Suprapubic skin (tissue), 4 donors: ENCODE measurements at regions not wholly inside any gene's neighbourhood (a gene's known extent, or its start where the extent isn't known, plus 50 kb on each side); places are given as distances from the start of the nearest gene placed in this dataset.

ENCODE experiments used
- DNase-seq, 2 donors: peaks; one replicate each; pipeline ENCODE4 v3.0.0-alpha.2; 2019; ENCODE audit warnings: low spot score in 2 of 2
- H3K27ac ChIP-seq: fragments of 200-600 bp; sonication (generic); one replicate; pipeline ENCODE4 v1.5.1; 2019
- H3K27me3 ChIP-seq: fragments of 200-600 bp; sonication (generic); one replicate; pipeline ENCODE4 v1.5.1; 2019
- H3K36me3 ChIP-seq: fragments of 200-600 bp; sonication (generic); one replicate; pipeline ENCODE4 v1.5.1; 2019
- H3K4me1 ChIP-seq: fragments of 200-600 bp; sonication (generic); one replicate; pipeline ENCODE4 v1.5.1; 2019
- H3K4me3 ChIP-seq: fragments of 200-600 bp; sonication (generic); one replicate; pipeline ENCODE4 v1.5.1; 2019; ENCODE audit warnings: mild to moderate bottlenecking
- H3K9me3 ChIP-seq: fragments of 200-600 bp; sonication (generic); one replicate; pipeline ENCODE4 v1.5.1; 2019
- EP300 ChIP-seq: sonication (generic); formaldehyde crosslinking; IDR thresholded peaks from one replicate; pipeline ENCODE4 v1.6.1; 2017; ENCODE audit warnings: antibody characterized with exemption
- POLR2A ChIP-seq, 2 donors: fragments of 450-650 bp; IDR thresholded peaks; one replicate each; pipeline ENCODE4 v1.6.1; 2017; ENCODE audit warnings: antibody characterized with exemption in 2 of 2, mild to moderate bottlenecking in 2 of 2, moderate library complexity in 2 of 2
- POLR2AphosphoS5 ChIP-seq, 3 donors: sonication (generic); formaldehyde crosslinking; IDR thresholded peaks; one replicate each; pipeline ENCODE4 v1.6.1; 2017; ENCODE audit warnings: antibody characterized with exemption in 3 of 3
- whole genome bisulfite sequencing: methylation state at CpG from one replicate; pipeline ENCODE4 v1.1.5; 2018; 5-methylcytosine and 5-hydroxymethylcytosine counted together
- TF ChIP-seq, protein P1 (sequence below), 2 donors: fragments of 200-600 bp in 1 of 2; fragments of 450-650 bp in 1 of 2; sonication (generic) in 1 of 2; IDR thresholded peaks; one replicate each; pipeline ENCODE4 v1.5.1; 2016 to 2019; ENCODE audit warnings: antibody characterized with exemption in 2 of 2, mild to moderate bottlenecking in 1 of 2, moderate library complexity in 1 of 2

DNA sequence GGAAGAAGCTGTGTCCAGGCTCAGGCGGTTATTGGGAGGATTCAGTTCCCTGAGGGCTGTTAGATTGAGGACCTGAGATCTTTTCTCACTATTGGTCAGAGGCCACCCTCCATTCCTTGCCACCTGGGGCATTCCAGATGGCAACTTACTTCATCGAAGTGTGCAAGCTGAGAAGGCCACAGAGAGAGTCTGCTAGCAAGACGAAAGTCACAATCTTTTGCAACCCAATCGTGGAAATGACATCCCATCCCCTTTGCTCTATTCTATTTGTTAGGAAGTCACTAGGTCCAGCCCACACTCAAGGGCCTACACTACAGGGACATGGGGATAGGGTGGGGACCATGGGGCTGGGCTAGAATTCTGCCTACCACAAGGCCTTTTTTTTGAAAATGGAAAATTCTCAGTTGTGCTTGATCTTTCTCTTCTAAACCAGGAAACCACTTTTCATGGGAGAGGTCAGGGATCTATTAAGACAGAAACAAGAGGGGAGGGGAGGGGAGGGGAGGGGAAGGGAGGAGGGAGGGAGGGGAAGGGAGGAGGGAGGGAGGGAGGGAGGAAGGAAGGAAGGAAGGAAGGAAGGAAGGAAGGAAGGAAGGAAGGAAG lies 217.2 kb downstream of the BCAS1 start:
- no peaks in the 10 kb centered on the region for H3K36me3 ChIP-seq
- no peak overlapping the region for H3K27ac ChIP-seq
- no peaks in the 10 kb centered on the region for H3K27me3 ChIP-seq
- no peaks in the 10 kb centered on the region for H3K9me3 ChIP-seq
- TF ChIP-seq EP300 (no peak), POLR2A (IDR thresholded peaks at IDR 0.05) (no peak), POLR2AphosphoS5 (IDR thresholded peaks at IDR 0.05) (no peak)
- TF ChIP-seq, protein P1, sequence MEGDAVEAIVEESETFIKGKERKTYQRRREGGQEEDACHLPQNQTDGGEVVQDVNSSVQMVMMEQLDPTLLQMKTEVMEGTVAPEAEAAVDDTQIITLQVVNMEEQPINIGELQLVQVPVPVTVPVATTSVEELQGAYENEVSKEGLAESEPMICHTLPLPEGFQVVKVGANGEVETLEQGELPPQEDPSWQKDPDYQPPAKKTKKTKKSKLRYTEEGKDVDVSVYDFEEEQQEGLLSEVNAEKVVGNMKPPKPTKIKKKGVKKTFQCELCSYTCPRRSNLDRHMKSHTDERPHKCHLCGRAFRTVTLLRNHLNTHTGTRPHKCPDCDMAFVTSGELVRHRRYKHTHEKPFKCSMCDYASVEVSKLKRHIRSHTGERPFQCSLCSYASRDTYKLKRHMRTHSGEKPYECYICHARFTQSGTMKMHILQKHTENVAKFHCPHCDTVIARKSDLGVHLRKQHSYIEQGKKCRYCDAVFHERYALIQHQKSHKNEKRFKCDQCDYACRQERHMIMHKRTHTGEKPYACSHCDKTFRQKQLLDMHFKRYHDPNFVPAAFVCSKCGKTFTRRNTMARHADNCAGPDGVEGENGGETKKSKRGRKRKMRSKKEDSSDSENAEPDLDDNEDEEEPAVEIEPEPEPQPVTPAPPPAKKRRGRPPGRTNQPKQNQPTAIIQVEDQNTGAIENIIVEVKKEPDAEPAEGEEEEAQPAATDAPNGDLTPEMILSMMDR (IDR thresholded peaks at IDR 0.05), result no peak
- no peak overlapping the region for H3K4me3 ChIP-seq
- peaks cover 10% of the 10 kb centered on the region for H3K4me1 ChIP-seq
- no peak for DNase-seq
- WGBS, result 96% methylated on average over 4 of the region's 4 CpGs

DNA sequence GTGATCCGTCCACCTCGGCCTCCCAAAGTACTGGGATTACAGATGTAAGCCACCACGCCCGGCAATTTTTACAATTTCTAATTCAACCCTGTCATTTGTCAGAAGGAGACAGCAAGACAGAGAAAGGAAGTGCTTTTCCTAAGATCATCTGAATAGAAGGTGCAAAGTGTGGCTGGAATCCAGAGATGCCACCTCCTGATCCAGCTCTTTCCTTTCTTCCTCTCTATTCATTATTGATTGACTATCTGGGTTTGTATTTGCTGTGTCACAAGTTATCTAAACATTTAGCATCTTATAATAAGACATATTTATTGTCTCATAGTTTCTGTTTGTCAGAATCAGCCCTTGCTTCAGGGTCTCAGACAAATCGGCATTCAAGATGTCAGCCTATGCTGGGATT lies 217.7 kb downstream of the BCAS1 start:
- no peak for DNase-seq
- H3K27me3 ChIP-seq, result no peaks in the 10 kb centered on the region
- H3K27ac ChIP-seq, result no peak overlapping the region
- no peak overlapping the region for H3K4me3 ChIP-seq
- TF ChIP-seq POLR2AphosphoS5 (IDR thresholded peaks at IDR 0.05), result no peak
- TF ChIP-seq EP300, result no peak
- TF ChIP-seq POLR2A (IDR thresholded peaks at IDR 0.05), result no peak
- TF ChIP-seq, protein P1 (IDR thresholded peaks at IDR 0.05), result no peak
- H3K36me3 ChIP-seq, result no peaks in the 10 kb centered on the region
- H3K4me1 ChIP-seq, result peaks cover 5% of the 10 kb centered on the region
- 95% methylated on average over 5 of the region's 5 CpGs for WGBS
- H3K9me3 ChIP-seq, result no peaks in the 10 kb centered on the region

DNA sequence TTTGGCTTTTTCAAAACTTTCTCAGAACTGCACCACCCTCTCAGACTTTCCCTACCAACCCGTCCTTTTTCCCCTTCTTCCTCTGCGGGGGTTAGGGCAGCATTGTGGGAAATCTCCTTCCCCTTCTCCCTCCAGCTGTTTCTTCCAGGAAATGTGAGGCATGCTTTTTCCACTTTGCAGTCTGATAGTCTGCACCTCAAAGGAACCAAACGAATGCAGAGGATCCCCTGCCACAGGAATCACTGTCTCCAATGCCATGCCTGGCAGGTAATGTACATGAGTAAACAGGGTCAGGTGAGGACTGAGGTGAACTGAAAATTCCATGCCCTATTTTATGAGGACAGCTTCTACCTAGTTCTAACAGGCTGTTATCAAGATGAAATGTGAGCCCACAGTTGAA lies 218.4 kb downstream of the BCAS1 start:
- Histone ChIP-seq H3K36me3 (no peaks in the 10 kb centered on the region), H3K9me3 (no peaks in the 10 kb centered on the region), H3K27ac (no peak overlapping the region), H3K27me3 (no peaks in the 10 kb centered on the region), H3K4me1 (peaks cover 4% of the 10 kb centered on the region), H3K4me3 (no peak overlapping the region)
- no peak for DNase-seq
- 22% methylated on average over 3 of the region's 3 CpGs for WGBS
- TF ChIP-seq EP300 (no peak), POLR2AphosphoS5 (IDR thresholded peaks at IDR 0.05) (no peak), POLR2A (IDR thresholded peaks at IDR 0.05) (no peak)
- TF ChIP-seq, protein P1 (IDR thresholded peaks at IDR 0.05), result no peak

DNA sequence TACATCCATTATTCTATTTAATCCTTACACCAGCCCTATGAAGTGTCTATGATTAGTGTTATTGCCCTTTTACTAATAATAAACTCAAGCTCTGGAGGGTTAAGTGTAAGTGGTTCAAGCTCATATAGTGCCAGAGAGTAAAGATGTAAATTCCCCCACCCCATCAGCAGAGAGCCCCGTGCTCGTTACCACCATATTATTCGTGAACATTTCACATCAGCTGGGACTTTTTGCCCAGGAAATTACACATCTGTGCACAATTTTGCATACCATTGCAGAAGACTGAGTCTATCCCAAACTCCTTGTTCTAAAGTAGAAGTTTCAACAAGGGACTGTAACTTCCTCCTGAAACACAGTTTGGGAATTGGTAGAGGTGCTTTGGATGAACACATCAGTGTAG lies 220.1 kb downstream of the BCAS1 start:
- DNase-seq, result no peak
- Histone ChIP-seq H3K4me3 (no peak overlapping the region), H3K4me1 (peaks cover 11% of the 10 kb centered on the region), H3K36me3 (no peaks in the 10 kb centered on the region), H3K27me3 (no peaks in the 10 kb centered on the region), H3K27ac (no peak overlapping the region), H3K9me3 (no peaks in the 10 kb centered on the region)
- WGBS, result 69% methylated on average over 3 of the region's 3 CpGs
- TF ChIP-seq, protein P1 (IDR thresholded peaks at IDR 0.05), result no peak
- no peak for TF ChIP-seq POLR2A (IDR thresholded peaks at IDR 0.05)
- TF ChIP-seq POLR2AphosphoS5 (IDR thresholded peaks at IDR 0.05), result no peak
- TF ChIP-seq EP300, result no peak

DNA sequence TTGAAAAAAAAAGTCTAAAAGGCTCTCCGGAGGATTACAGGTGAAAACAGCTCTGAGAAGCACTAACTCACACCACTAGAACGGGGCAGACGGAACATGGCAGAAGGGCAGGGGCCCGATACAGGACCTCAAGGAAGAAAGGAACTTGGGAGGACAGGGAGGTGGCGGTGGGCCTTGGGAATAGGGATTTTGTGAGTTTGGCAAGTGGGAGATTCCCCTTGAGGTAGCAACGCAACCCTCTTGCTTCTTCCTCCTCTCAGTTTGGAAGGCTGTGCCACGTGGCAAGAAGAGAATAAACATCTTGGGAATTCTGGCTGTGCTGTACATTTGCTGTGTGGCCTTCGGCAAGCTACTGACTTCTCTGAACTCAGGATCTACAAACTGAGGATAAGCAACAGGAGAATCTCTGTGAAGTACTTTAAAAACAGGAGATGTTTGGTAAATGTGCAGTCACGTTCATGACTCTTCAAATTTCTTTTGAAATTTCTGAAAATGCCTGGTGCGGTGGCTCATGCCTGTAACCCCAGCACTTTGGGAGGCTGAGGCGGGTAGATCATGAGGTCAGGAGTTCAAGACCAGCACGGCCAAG lies 220.8 kb downstream of the BCAS1 start:
- TF ChIP-seq POLR2AphosphoS5 (IDR thresholded peaks at IDR 0.05) (no peak), EP300 (no peak)
- Histone ChIP-seq H3K9me3 (no peaks in the 10 kb centered on the region), H3K4me3 (no peak overlapping the region), H3K27me3 (no peaks in the 10 kb centered on the region), H3K27ac (no peak overlapping the region), H3K36me3 (no peaks in the 10 kb centered on the region), H3K4me1 (peaks cover 11% of the 10 kb centered on the region)
- no peak for DNase-seq
- 93% methylated on average over 12 of the region's 12 CpGs for WGBS
